Endothelial cell of umbilical vein (primary cell): ENCODE measurements at regions not wholly inside any gene's neighbourhood (a gene's known extent, or its start where the extent isn't known, plus 50 kb on each side); places are given as distances from the start of the nearest gene placed in this dataset.

Experiments used
- BruUV-seq: library from RNA; stranded (reverse); fragments of 400-500 nt; replicated peaks from 2 replicates; lab custom pipeline; 2021; lab: Mats Ljungman, UMichigan
- CTCF ChIA-PET: fragments of 300-600, 350-600 bp; sonication (Branson Sonifier 250); formaldehyde crosslinking; loops from one replicate; lab custom pipeline; 2021; ENCODE audit warnings: antibody characterized with exemption, inconsistent platforms; lab: Charles Lee
- POLR2A ChIA-PET: fragments of 300-600, 350-600 bp; sonication (Branson Sonifier 250); formaldehyde crosslinking; loops from one replicate; lab custom pipeline; 2021; ENCODE audit warnings: antibody characterized with exemption, inconsistent platforms; lab: Charles Lee
- DNase-seq: peaks from one replicate; pipeline ENCODE4 v3.0.0-alpha.2; 2011; ENCODE audit warnings: low read depth, low spot score
- FAIRE-seq: peaks from 2 replicates; lab custom pipeline; 2011; peaks lifted over from hg19 to GRCh38; lab: Jason Lieb, UNC
- H2AFZ ChIP-seq: 2 replicates; pipeline ENCODE4 v1.6.0; 2012; ENCODE audit warnings: low read depth, low read length, control low read depth, inconsistent platforms
- H3K27ac ChIP-seq: 2 replicates; pipeline ENCODE4 v1.5.1; 2011; ENCODE audit warnings: low read depth, mild to moderate bottlenecking, control low read depth, low read length, moderate library complexity; ENCODE audit not compliant: insufficient read depth
- H3K27me3 ChIP-seq, 2 experiments: 2 replicates each; pipeline versions ENCODE4 v1.6.0 to v1.6.1; 2011; ENCODE audit warnings: low read length in 2 of 2, mixed read lengths in 1 of 2; ENCODE audit not compliant: control insufficient read depth in 2 of 2, insufficient read depth in 2 of 2
- H3K36me3 ChIP-seq, 2 experiments: 2 replicates in 1 of 2; 3 replicates in 1 of 2; pipeline ENCODE4 v1.5.1; 2011; ENCODE audit warnings: low read length in 2 of 2, mild to moderate bottlenecking in 1 of 2, moderate library complexity in 1 of 2; ENCODE audit not compliant: control insufficient read depth in 2 of 2, insufficient read depth in 2 of 2; ENCODE audit errors: extremely low read depth in 1 of 2
- H3K4me1 ChIP-seq: 3 replicates; pipeline ENCODE4 v1.5.1; 2011; ENCODE audit warnings: mild to moderate bottlenecking, low read length; ENCODE audit not compliant: control insufficient read depth, insufficient read depth; ENCODE audit errors: extremely low read depth
- H3K4me2 ChIP-seq: 2 replicates; pipeline ENCODE4 v1.6.1; 2011; ENCODE audit warnings: low read length, control low read depth, mixed read lengths; ENCODE audit not compliant: insufficient read depth
- H3K4me3 ChIP-seq, 3 experiments: fragments of 200-600 bp in 1 of 3; sonication (generic), shearing (Covaris generic) in 1 of 3; replicated peaks in 1 of 3; 2 replicates each; pipeline ENCODE4 v1.5.1; 2011 to 2016; ENCODE audit warnings: control low read depth in 3 of 3, low read length in 3 of 3, mild to moderate bottlenecking in 2 of 3, inconsistent platforms in 1 of 3, low read depth in 1 of 3, moderate library complexity in 1 of 3; ENCODE audit not compliant: insufficient read depth in 1 of 3
- H3K79me2 ChIP-seq: 2 replicates; pipeline ENCODE4 v1.6.0; 2012; ENCODE audit warnings: low read length, inconsistent platforms; ENCODE audit not compliant: control insufficient read depth, insufficient read depth
- H3K9ac ChIP-seq: replicated peaks from 2 replicates; pipeline ENCODE3; 2011; ENCODE audit warnings: low read length, control low read depth; ENCODE audit not compliant: insufficient read depth; ENCODE audit errors: extremely low read depth
- H3K9me1 ChIP-seq: replicated peaks from 3 replicates; pipeline ENCODE4 v1.6.0; 2011; ENCODE audit warnings: mild to moderate bottlenecking, low read length; ENCODE audit not compliant: control insufficient read depth, insufficient read depth; ENCODE audit errors: extremely low read depth
- H3K9me3 ChIP-seq: replicated peaks from 2 replicates; pipeline ENCODE4 v1.5.1; 2012; ENCODE audit warnings: low read length, inconsistent platforms; ENCODE audit not compliant: control insufficient read depth, insufficient read depth
- H4K20me1 ChIP-seq: replicated peaks from 2 replicates; pipeline ENCODE3; 2011; ENCODE audit warnings: mild to moderate bottlenecking, low read length; ENCODE audit not compliant: control insufficient read depth, insufficient read depth; ENCODE audit errors: extremely low read depth
- FOS ChIP-seq: IDR thresholded peaks from 2 replicates; pipeline ENCODE4 v1.6.1; 2011; ENCODE audit warnings: mild to moderate bottlenecking, low read length, moderate library complexity, borderline replicate concordance; ENCODE audit not compliant: insufficient read depth
- GATA2 ChIP-seq: IDR thresholded peaks from 2 replicates; pipeline ENCODE4 v1.7.0; 2011; ENCODE audit warnings: low read depth, mild to moderate bottlenecking, moderate library complexity, mixed read lengths, low read length; ENCODE audit not compliant: insufficient read length, insufficient read depth
- JUN ChIP-seq: IDR thresholded peaks from 2 replicates; pipeline ENCODE4 v1.6.1; 2011; ENCODE audit warnings: borderline replicate concordance, low read depth; ENCODE audit not compliant: insufficient read length, insufficient read depth
- POLR2A ChIP-seq: IDR thresholded peaks from 2 replicates; pipeline ENCODE4 v1.6.1; 2012; ENCODE audit warnings: low read depth, mild to moderate bottlenecking, control low read depth, low read length
- dilution Hi-C: fragments of 300-500 bp; cut with MboI; formaldehyde crosslinking; loops from one replicate; pipeline ENCODE4 v1.15.0; 2019; ENCODE audit warnings: low sequenced_read_pairs; ENCODE audit not compliant: extremely low pct_ligation_motif_present
- intact Hi-C: fragments of 100-400 bp; cut with micrococcal nuclease; formaldehyde crosslinking; loops from one replicate; pipeline ENCODE4 v1.10.0; 2022
- TF ChIP-seq, protein P1 (sequence below), 2 donors: IDR thresholded peaks; 1 replicate in 1 of 2; 2 replicates in 1 of 2; pipeline ENCODE4 v1.5.1; 2011; ENCODE audit warnings: low read length in 2 of 2, mild to moderate bottlenecking in 2 of 2, moderate library complexity in 2 of 2, control low read depth in 1 of 2, inconsistent platforms in 1 of 2, low read depth in 1 of 2; ENCODE audit not compliant: insufficient read depth in 1 of 2; ENCODE audit errors: extremely low read depth in 1 of 2

DNA sequence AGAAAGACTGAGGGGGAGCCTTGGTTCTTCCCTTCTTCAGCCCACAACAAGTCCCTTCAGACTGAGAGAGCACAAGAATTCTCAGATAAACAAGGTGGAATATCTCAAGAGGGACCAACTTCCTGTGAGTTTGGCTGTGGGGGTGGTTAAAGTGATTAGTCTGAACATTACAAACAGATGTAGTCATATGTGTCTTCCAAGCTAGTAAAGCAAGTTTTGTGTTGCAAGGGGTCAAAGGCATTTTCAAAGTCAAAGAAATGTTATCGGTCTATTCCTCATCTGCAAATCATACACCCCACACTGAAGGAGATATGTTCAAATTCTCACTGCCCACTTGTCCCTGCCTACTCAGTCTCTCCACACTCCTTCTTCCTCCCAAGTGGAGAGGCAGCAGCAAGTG lies 242.5 kb downstream of the FAM43A start:
- H3K4me3 ChIP-seq: no peak overlapping the region
- peak; percentile 35 for TF ChIP-seq GATA2
- no peak for TF ChIP-seq FOS
- TF ChIP-seq JUN: no peak
- TF ChIP-seq POLR2A: no peak
- DNase-seq (peak; percentile 18), FAIRE-seq (no peak)
- no peak overlapping the region for H3K9ac ChIP-seq
- H3K4me1 ChIP-seq: peaks cover 47% of the 10 kb centered on the region
- H3K4me2 ChIP-seq: no peak overlapping the region
- BruUV-seq: no TSS peak
- ChIA-PET POLR2A (no interaction called here), CTCF (interaction anchor here (0.9 kb wide), 1 partner anchor 43 kb away, joined by 3 read pairs; no protein-coding TSS in a partner anchor)
- dilution Hi-C loops: no loop called here
- peak overlapping the region; percentile 45 for H2AFZ ChIP-seq
- H3K9me3 ChIP-seq: no peaks in the 10 kb centered on the region
- H3K36me3 ChIP-seq: no peaks in the 10 kb centered on the region
- no peaks in the 10 kb centered on the region for H3K79me2 ChIP-seq
- H3K27me3 ChIP-seq: no peaks in the 10 kb centered on the region
- no peaks in the 10 kb centered on the region for H4K20me1 ChIP-seq
- H3K9me1 ChIP-seq: no peaks in the 10 kb centered on the region
- H3K27ac ChIP-seq: peak overlapping the region; percentile 41
- intact Hi-C loops: no loop called here

GRCh38 chr3:194928831-194929577 lies 243.3 kb downstream of the FAM43A start:
- H3K9me1 ChIP-seq: no peaks in the 10 kb centered on the region
- no peaks in the 10 kb centered on the region for H3K36me3 ChIP-seq
- H3K9me3 ChIP-seq: no peaks in the 10 kb centered on the region
- peaks cover 47% of the 10 kb centered on the region for H3K4me1 ChIP-seq
- no peaks in the 10 kb centered on the region for H3K79me2 ChIP-seq
- H3K27me3 ChIP-seq: no peaks in the 10 kb centered on the region
- H3K9ac ChIP-seq: no peak overlapping the region
- no peak overlapping the region for H3K4me3 ChIP-seq
- BruUV-seq: no TSS peak
- dilution Hi-C loops: no loop called here
- TF ChIP-seq JUN: no peak
- TF ChIP-seq, protein P1, sequence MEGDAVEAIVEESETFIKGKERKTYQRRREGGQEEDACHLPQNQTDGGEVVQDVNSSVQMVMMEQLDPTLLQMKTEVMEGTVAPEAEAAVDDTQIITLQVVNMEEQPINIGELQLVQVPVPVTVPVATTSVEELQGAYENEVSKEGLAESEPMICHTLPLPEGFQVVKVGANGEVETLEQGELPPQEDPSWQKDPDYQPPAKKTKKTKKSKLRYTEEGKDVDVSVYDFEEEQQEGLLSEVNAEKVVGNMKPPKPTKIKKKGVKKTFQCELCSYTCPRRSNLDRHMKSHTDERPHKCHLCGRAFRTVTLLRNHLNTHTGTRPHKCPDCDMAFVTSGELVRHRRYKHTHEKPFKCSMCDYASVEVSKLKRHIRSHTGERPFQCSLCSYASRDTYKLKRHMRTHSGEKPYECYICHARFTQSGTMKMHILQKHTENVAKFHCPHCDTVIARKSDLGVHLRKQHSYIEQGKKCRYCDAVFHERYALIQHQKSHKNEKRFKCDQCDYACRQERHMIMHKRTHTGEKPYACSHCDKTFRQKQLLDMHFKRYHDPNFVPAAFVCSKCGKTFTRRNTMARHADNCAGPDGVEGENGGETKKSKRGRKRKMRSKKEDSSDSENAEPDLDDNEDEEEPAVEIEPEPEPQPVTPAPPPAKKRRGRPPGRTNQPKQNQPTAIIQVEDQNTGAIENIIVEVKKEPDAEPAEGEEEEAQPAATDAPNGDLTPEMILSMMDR (IDR thresholded peaks at IDR 0.05; ENCODE audit: extremely low read depth in 1 of 2, insufficient read depth in 1 of 2, low read depth in 1 of 2, low read length in 2 of 2): peak; percentile 28 to 38
- FAIRE-seq (no peak), DNase-seq (no peak)
- no peaks in the 10 kb centered on the region for H4K20me1 ChIP-seq
- H2AFZ ChIP-seq: no peak overlapping the region
- CTCF ChIA-PET: interaction anchor here (0.9 to 2.2 kb wide), 3 partner anchors 44 to 238 kb away, joined by 3 to 8 read pairs (median 3); no protein-coding TSS in a partner anchor
- intact Hi-C loops: no loop called here
- peak overlapping the region; percentile 68 for H3K27ac ChIP-seq
- H3K4me2 ChIP-seq: no peak overlapping the region
- POLR2A ChIA-PET: no interaction called here
